ENCODE measurements at regions not wholly inside any gene's neighbourhood (a gene's known extent, or its start where the extent isn't known, plus 50 kb on each side); places are given as distances from the start of the nearest gene placed in this dataset.

- no peak for DNase-seq (ENCODE audit: low read depth)
Observed at GRCh38 chr5:135662061-135662481, 83.3 kb upstream of the CXCL14 start.

- DNase-seq (ENCODE audit: low read depth) = peak; percentile 5
Observed at GRCh38 chr5:135660826-135661575, 82.2 kb upstream of the CXCL14 start.

GRCh38 chr5:135657536-135658305 lies 78.9 kb upstream of the CXCL14 start:
- DNase-seq (ENCODE audit: low read depth) = no peak

- no peak for DNase-seq (ENCODE audit: low read depth)
Observed at GRCh38 chr5:135655468-135655815, 76.7 kb upstream of the CXCL14 start.

- no peak for DNase-seq (ENCODE audit: low read depth)
Observed at GRCh38 chr5:135654761-135655467, 76.1 kb upstream of the CXCL14 start.

GRCh38 chr5:135651156-135651555 lies 72.4 kb upstream of the CXCL14 start:
- peak; percentile 18 for DNase-seq (ENCODE audit: low read depth)

GRCh38 chr5:135650081-135650480 lies 71.3 kb upstream of the CXCL14 start:
- no peak for DNase-seq (ENCODE audit: low read depth)

GRCh38 chr5:135649435-135649834 lies 70.6 kb upstream of the CXCL14 start:
- DNase-seq (ENCODE audit: low read depth) = no peak

GRCh38 chr5:135648116-135648515 lies 69.3 kb upstream of the CXCL14 start:
- DNase-seq (ENCODE audit: low read depth) = no peak

- no peak for DNase-seq (ENCODE audit: low read depth)
Observed at GRCh38 chr5:135645336-135646180, 66.8 kb upstream of the CXCL14 start.

- no peak for DNase-seq (ENCODE audit: low read depth)
Observed at GRCh38 chr5:135644816-135645215, 66.0 kb upstream of the CXCL14 start.

- no peak for DNase-seq (ENCODE audit: low read depth)
Observed at GRCh38 chr5:135643881-135644766, 65.3 kb upstream of the CXCL14 start.

GRCh38 chr5:135642934-135643333 lies 64.1 kb upstream of the CXCL14 start:
- DNase-seq (ENCODE audit: low read depth) = no peak

GRCh38 chr5:135642488-135642870 lies 63.7 kb upstream of the CXCL14 start:
- DNase-seq (ENCODE audit: low read depth) = no peak

- peak; percentile 9 for DNase-seq (ENCODE audit: low read depth)
Observed at GRCh38 chr5:135641734-135642487, 63.1 kb upstream of the CXCL14 start.

GRCh38 chr5:135641319-135641718 lies 62.5 kb upstream of the CXCL14 start:
- DNase-seq (ENCODE audit: low read depth) = no peak

GRCh38 chr5:135635451-135635850 lies 56.7 kb upstream of the CXCL14 start:
- no peak for DNase-seq (ENCODE audit: low read depth)

- no peak for DNase-seq (ENCODE audit: low read depth)
Observed at GRCh38 chr5:135632798-135633197, 54.0 kb upstream of the CXCL14 start.

- DNase-seq (ENCODE audit: low read depth) = no peak
Observed at GRCh38 chr5:135631391-135631790, 52.6 kb upstream of the CXCL14 start.

GRCh38 chr5:135629666-135630065 lies 50.9 kb upstream of the CXCL14 start:
- DNase-seq (ENCODE audit: low read depth) = no peak

All from EH (cell line).